ENCODE measurements at regions not wholly inside any gene's neighbourhood (a gene's known extent, or its start where the extent isn't known, plus 50 kb on each side); places are given as distances from the start of the nearest gene placed in this dataset.

- TF ChIP-seq E2F5 (CRISPR knock-in tag; IDR thresholded peaks at IDR 0.05) (no peak), NR2C2 (CRISPR knock-in tag; IDR thresholded peaks at IDR 0.05) (no peak), ZNF532 (CRISPR knock-in tag; IDR thresholded peaks at IDR 0.05; ENCODE audit: borderline replicate concordance) (no peak), EMX1 (CRISPR knock-in tag; IDR thresholded peaks at IDR 0.05) (no peak), NR3C1 (CRISPR knock-in tag; conservative IDR thresholded peaks at IDR 0.05; ENCODE audit: low read depth) (no peak)
- TF ChIP-seq, protein P1, sequence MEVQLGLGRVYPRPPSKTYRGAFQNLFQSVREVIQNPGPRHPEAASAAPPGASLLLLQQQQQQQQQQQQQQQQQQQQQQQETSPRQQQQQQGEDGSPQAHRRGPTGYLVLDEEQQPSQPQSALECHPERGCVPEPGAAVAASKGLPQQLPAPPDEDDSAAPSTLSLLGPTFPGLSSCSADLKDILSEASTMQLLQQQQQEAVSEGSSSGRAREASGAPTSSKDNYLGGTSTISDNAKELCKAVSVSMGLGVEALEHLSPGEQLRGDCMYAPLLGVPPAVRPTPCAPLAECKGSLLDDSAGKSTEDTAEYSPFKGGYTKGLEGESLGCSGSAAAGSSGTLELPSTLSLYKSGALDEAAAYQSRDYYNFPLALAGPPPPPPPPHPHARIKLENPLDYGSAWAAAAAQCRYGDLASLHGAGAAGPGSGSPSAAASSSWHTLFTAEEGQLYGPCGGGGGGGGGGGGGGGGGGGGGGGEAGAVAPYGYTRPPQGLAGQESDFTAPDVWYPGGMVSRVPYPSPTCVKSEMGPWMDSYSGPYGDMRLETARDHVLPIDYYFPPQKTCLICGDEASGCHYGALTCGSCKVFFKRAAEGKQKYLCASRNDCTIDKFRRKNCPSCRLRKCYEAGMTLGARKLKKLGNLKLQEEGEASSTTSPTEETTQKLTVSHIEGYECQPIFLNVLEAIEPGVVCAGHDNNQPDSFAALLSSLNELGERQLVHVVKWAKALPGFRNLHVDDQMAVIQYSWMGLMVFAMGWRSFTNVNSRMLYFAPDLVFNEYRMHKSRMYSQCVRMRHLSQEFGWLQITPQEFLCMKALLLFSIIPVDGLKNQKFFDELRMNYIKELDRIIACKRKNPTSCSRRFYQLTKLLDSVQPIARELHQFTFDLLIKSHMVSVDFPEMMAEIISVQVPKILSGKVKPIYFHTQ (CRISPR knock-in tag; IDR thresholded peaks at IDR 0.05): no peak
Observed at GRCh38 chr6:14406614-14407331, 289.2 kb downstream of the CD83 start (continued).

DNA sequence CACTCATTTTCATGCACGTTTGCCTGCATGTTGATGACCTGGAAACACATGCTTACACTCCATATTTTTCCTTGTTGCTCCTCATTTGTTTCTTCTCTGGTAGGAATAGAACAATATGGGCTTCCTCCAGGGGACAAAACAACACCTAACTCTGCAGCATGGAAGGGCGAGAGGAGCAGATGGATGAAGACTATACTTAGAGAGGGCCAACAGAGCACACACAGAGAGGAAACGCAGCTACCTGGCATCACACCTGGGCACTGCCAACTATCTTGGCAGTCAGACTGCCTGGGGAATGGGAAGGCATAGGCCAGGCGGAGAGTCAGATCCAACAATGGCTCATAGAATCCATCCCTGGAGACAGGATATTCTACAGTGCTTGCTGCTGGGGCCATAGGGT lies 290.9 kb downstream of the CD83 start:
- peak overlapping the region; percentile 48 for H3K27ac Mint-ChIP-seq
- CTCF ChIA-PET: no interaction called here

DNA sequence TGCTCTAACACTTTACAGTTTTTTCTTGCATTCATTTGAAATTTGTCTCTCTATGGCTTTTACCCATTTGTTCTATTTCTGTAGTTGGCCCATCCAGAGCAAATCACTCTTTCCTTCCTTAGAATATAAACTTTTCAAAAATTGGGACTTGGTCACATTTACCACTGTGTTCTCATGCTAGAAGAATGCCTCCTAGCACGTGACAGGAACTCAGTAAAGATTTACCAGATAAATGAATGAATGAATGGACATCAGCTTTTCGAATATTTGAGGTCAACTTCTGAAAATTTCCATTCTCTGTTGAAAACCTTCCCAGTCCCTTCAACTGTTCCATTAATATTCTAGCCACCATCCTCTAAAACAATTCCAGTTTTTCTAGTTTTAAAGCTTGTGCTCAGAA lies 294.5 kb downstream of the CD83 start:
- TF ChIP-seq MXD4 (CRISPR knock-in tag; IDR thresholded peaks at IDR 0.05; ENCODE audit: borderline replicate concordance): no peak
- ChIA-PET POLR2A (no interaction called here), CTCF (no interaction called here)
- no peak for DNase-seq (ENCODE audit: low spot score)
- H3K27ac Mint-ChIP-seq: no peak overlapping the region
- H3K27me3 Mint-ChIP-seq (ENCODE audit: low read depth): no peaks in the 10 kb centered on the region
- H3K4me3 Mint-ChIP-seq: no peak overlapping the region
- H3K36me3 Mint-ChIP-seq: no peaks in the 10 kb centered on the region
- peaks cover 8% of the 10 kb centered on the region for H3K9me3 Mint-ChIP-seq
- ATAC-seq: no peak
- peaks cover 30% of the 10 kb centered on the region for H3K4me1 Mint-ChIP-seq

More for the DNA sequence above, 290.9 kb downstream of the CD83 start:
- peaks cover 34% of the 10 kb centered on the region for H3K4me1 Mint-ChIP-seq
- no peak overlapping the region for H3K4me3 Mint-ChIP-seq
- DNase-seq (ENCODE audit: low spot score): no peak
- TF ChIP-seq EMX1 (CRISPR knock-in tag; IDR thresholded peaks at IDR 0.05) (no peak), NFATC4 (CRISPR knock-in tag; IDR thresholded peaks at IDR 0.05) (no peak), MAX (CRISPR knock-in tag; IDR thresholded peaks at IDR 0.05) (no peak)
- TF ChIP-seq, protein P2, sequence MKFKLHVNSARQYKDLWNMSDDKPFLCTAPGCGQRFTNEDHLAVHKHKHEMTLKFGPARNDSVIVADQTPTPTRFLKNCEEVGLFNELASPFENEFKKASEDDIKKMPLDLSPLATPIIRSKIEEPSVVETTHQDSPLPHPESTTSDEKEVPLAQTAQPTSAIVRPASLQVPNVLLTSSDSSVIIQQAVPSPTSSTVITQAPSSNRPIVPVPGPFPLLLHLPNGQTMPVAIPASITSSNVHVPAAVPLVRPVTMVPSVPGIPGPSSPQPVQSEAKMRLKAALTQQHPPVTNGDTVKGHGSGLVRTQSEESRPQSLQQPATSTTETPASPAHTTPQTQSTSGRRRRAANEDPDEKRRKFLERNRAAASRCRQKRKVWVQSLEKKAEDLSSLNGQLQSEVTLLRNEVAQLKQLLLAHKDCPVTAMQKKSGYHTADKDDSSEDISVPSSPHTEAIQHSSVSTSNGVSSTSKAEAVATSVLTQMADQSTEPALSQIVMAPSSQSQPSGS (CRISPR knock-in tag; IDR thresholded peaks at IDR 0.05; ENCODE audit: borderline replicate concordance, low read depth): no peak
- H3K27me3 Mint-ChIP-seq (ENCODE audit: low read depth): no peaks in the 10 kb centered on the region; the same call in 1 of the 2 replicates
- no peak for ATAC-seq
- H3K36me3 Mint-ChIP-seq: peaks cover 3% of the 10 kb centered on the region; the same call in 1 of the 2 replicates
- H3K9me3 Mint-ChIP-seq: peaks cover 7% of the 10 kb centered on the region
- POLR2A ChIA-PET: no interaction called here
